ENCODE measurements at regions not wholly inside any gene's neighbourhood (a gene's known extent, or its start where the extent isn't known, plus 50 kb on each side); places are given as distances from the start of the nearest gene placed in this dataset.

DNA sequence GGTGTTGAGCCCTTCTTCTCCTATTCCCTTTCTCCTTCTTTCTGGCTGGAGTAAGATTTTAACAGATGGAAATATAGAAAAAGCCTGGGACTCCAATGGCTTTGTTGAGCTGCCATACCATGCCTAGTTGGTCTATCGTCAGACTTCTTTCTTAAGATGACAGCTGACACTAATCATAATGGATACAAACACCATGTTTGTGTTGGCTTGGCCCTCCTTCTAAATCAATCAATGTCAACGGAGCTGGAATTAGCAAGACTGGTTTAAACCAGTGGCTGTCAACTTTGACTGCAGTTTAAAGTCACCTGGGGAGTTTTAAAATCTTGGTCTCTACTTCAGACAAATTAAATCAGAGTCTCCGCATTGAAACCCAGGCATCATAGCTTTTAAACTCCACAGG, 264.5 kb upstream of the PRR16 start:
- Histone ChIP-seq H3K9me3 (ENCODE audit: insufficient read depth, low read length, severe bottlenecking) (peaks cover 2% of the 10 kb centered on the region), H3K27me3 (ENCODE audit: insufficient read depth, low read length, poor library complexity) (no peaks in the 10 kb centered on the region), H4K20me1 (ENCODE audit: insufficient read depth, low read length) (no peaks in the 10 kb centered on the region), H3K4me1 (ENCODE audit: insufficient read depth, low read length) (no peaks in the 10 kb centered on the region), H3K9ac (ENCODE audit: low read depth, low read length) (no peak overlapping the region), H3K27ac (ENCODE audit: low read length) (no peak overlapping the region), H3K79me2 (ENCODE audit: insufficient read depth, low read length) (no peaks in the 10 kb centered on the region), H3K4me3 (ENCODE audit: low read depth in 1 of 2, low read length in 2 of 2) (no peak overlapping the region), H2AFZ (ENCODE audit: low read depth, low read length) (no peak overlapping the region), H3K36me3 (ENCODE audit: insufficient read depth, low read length) (no peaks in the 10 kb centered on the region), H3K4me2 (ENCODE audit: insufficient read depth, low read length) (no peak overlapping the region)
- ATAC-seq (ENCODE audit: insufficient read depth, low read depth) (no peak), DNase-seq (no peak)
- no peak for TF ChIP-seq EZH2 (IDR thresholded peaks at IDR 0.05; ENCODE audit: borderline replicate concordance, low read depth, low read length, severe bottlenecking)
- TF ChIP-seq, protein P1, sequence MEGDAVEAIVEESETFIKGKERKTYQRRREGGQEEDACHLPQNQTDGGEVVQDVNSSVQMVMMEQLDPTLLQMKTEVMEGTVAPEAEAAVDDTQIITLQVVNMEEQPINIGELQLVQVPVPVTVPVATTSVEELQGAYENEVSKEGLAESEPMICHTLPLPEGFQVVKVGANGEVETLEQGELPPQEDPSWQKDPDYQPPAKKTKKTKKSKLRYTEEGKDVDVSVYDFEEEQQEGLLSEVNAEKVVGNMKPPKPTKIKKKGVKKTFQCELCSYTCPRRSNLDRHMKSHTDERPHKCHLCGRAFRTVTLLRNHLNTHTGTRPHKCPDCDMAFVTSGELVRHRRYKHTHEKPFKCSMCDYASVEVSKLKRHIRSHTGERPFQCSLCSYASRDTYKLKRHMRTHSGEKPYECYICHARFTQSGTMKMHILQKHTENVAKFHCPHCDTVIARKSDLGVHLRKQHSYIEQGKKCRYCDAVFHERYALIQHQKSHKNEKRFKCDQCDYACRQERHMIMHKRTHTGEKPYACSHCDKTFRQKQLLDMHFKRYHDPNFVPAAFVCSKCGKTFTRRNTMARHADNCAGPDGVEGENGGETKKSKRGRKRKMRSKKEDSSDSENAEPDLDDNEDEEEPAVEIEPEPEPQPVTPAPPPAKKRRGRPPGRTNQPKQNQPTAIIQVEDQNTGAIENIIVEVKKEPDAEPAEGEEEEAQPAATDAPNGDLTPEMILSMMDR (IDR thresholded peaks at IDR 0.05; ENCODE audit: borderline replicate concordance, extremely low read depth, low read length, poor library complexity, severe bottlenecking) = no peak

DNA sequence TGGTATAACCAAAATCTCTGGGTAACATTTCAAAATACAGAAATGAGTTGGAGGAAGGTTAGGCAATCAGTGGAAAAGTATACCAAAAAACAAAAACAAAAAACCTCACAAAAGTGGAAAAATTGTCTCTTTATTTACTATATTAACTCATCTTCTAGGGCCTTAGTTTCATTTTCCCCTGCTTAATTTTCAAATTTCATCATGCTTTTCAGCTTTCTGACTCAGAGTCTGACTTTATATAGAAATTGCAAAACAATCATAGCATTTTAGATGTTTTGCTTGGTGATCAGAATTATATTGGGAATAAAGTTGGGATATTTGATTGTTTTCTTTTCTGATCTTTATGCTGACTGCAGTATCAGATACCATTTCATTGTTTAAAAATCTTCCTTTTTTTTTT, 257.0 kb upstream of the PRR16 start:
- H3K4me1 ChIP-seq (ENCODE audit: insufficient read depth, low read length) = no peaks in the 10 kb centered on the region
- H3K79me2 ChIP-seq (ENCODE audit: insufficient read depth, low read length) = no peaks in the 10 kb centered on the region
- H3K4me2 ChIP-seq (ENCODE audit: insufficient read depth, low read length) = no peak overlapping the region
- no peaks in the 10 kb centered on the region for H4K20me1 ChIP-seq (ENCODE audit: insufficient read depth, low read length)
- H3K4me3 ChIP-seq (ENCODE audit: low read depth in 1 of 2, low read length in 2 of 2) = no peak overlapping the region
- H3K9me3 ChIP-seq (ENCODE audit: insufficient read depth, low read length, severe bottlenecking) = peaks cover 6% of the 10 kb centered on the region
- no peak overlapping the region for H3K9ac ChIP-seq (ENCODE audit: low read depth, low read length)
- no peaks in the 10 kb centered on the region for H3K36me3 ChIP-seq (ENCODE audit: insufficient read depth, low read length)
- H3K27ac ChIP-seq (ENCODE audit: low read length) = no peak overlapping the region
- DNase-seq = no peak
- H2AFZ ChIP-seq (ENCODE audit: low read depth, low read length) = no peak overlapping the region
- ATAC-seq (ENCODE audit: insufficient read depth, low read depth) = no peak
- no peak for TF ChIP-seq EZH2 (IDR thresholded peaks at IDR 0.05; ENCODE audit: borderline replicate concordance, low read depth, low read length, severe bottlenecking)
- TF ChIP-seq, protein P1 (IDR thresholded peaks at IDR 0.05; ENCODE audit: borderline replicate concordance, extremely low read depth, low read length, poor library complexity, severe bottlenecking) = no peak
- no peaks in the 10 kb centered on the region for H3K27me3 ChIP-seq (ENCODE audit: insufficient read depth, low read length, poor library complexity)

DNA sequence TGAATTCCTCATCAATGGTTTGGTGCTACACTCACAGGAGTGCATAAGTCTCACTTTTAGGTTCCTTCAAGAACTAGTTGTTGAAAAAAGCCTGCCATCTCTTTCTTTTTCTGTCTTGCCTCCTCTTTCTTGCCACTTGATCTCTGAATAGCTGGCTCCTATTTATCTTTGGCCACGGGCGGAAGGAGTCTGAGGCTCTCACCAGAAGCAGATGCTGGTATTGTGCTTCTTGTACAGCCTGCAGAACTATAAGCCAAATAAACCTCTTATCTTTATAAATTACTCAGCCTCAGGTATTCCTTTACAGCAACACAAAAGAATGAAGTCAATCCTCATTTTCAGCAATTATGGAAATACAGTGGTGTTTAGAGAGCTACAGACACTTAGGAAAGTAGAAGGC, 247.1 kb upstream of the PRR16 start:
- Histone ChIP-seq H3K27ac (ENCODE audit: low read length) (no peak overlapping the region), H3K4me3 (ENCODE audit: low read depth in 1 of 2, low read length in 2 of 2) (no peak overlapping the region), H3K9me3 (ENCODE audit: insufficient read depth, low read length, severe bottlenecking) (no peaks in the 10 kb centered on the region), H3K4me1 (ENCODE audit: insufficient read depth, low read length) (no peaks in the 10 kb centered on the region), H3K36me3 (ENCODE audit: insufficient read depth, low read length) (no peaks in the 10 kb centered on the region), H3K9ac (ENCODE audit: low read depth, low read length) (no peak overlapping the region), H2AFZ (ENCODE audit: low read depth, low read length) (no peak overlapping the region), H3K27me3 (ENCODE audit: insufficient read depth, low read length, poor library complexity) (no peaks in the 10 kb centered on the region), H3K4me2 (ENCODE audit: insufficient read depth, low read length) (no peak overlapping the region), H4K20me1 (ENCODE audit: insufficient read depth, low read length) (no peaks in the 10 kb centered on the region), H3K79me2 (ENCODE audit: insufficient read depth, low read length) (no peaks in the 10 kb centered on the region)
- TF ChIP-seq EZH2 (IDR thresholded peaks at IDR 0.05; ENCODE audit: borderline replicate concordance, low read depth, low read length, severe bottlenecking) = no peak
- TF ChIP-seq, protein P1 (IDR thresholded peaks at IDR 0.05; ENCODE audit: borderline replicate concordance, extremely low read depth, low read length, poor library complexity, severe bottlenecking) = no peak
- no peak for ATAC-seq (ENCODE audit: insufficient read depth, low read depth)
- DNase-seq = no peak

DNA sequence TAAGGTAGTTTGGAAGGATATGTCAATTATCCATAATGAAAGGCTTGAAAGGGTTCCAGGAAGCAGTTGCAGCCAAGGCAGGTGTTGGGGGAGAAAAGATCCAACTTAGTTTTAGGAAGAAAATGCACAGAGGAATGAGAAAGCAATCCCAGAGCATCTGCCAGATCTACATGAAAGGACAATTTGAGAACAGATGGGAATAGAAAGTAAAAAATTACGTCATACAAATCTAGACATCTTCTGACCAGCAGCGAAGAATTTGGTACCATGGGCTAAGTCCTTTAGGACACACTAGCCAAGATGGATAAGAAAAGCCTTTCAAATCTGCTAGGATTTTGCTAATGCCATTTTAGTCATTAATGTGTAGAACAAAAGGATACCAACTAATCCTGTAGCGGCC, 244.1 kb upstream of the PRR16 start:
- Histone ChIP-seq H3K36me3 (ENCODE audit: insufficient read depth, low read length) (no peaks in the 10 kb centered on the region), H3K9ac (ENCODE audit: low read depth, low read length) (no peak overlapping the region), H4K20me1 (ENCODE audit: insufficient read depth, low read length) (no peaks in the 10 kb centered on the region), H3K4me1 (ENCODE audit: insufficient read depth, low read length) (no peaks in the 10 kb centered on the region), H3K4me3 (ENCODE audit: low read depth in 1 of 2, low read length in 2 of 2) (no peak overlapping the region), H3K4me2 (ENCODE audit: insufficient read depth, low read length) (no peak overlapping the region), H3K27ac (ENCODE audit: low read length) (no peak overlapping the region), H3K79me2 (ENCODE audit: insufficient read depth, low read length) (no peaks in the 10 kb centered on the region), H3K9me3 (ENCODE audit: insufficient read depth, low read length, severe bottlenecking) (no peaks in the 10 kb centered on the region), H3K27me3 (ENCODE audit: insufficient read depth, low read length, poor library complexity) (no peaks in the 10 kb centered on the region), H2AFZ (ENCODE audit: low read depth, low read length) (no peak overlapping the region)
- DNase-seq (no peak), ATAC-seq (ENCODE audit: insufficient read depth, low read depth) (no peak)
- no peak for TF ChIP-seq EZH2 (IDR thresholded peaks at IDR 0.05; ENCODE audit: borderline replicate concordance, low read depth, low read length, severe bottlenecking)
- TF ChIP-seq, protein P1 (IDR thresholded peaks at IDR 0.05; ENCODE audit: borderline replicate concordance, extremely low read depth, low read length, poor library complexity, severe bottlenecking) = no peak
